ENCODE measurements at regions not wholly inside any gene's neighbourhood (a gene's known extent, or its start where the extent isn't known, plus 50 kb on each side); places are given as distances from the start of the nearest gene placed in this dataset.

GRCh38 chr18:67080601-67081000 is 435.9 kb downstream of the DSEL start:
- Histone ChIP-seq H3K27me3 (no peaks in the 10 kb centered on the region), H3K27ac (no peak overlapping the region), H3K4me3 (no peak overlapping the region), H3K9me3 (no peaks in the 10 kb centered on the region), H3K4me1 (no peaks in the 10 kb centered on the region), H3K36me3 (no peaks in the 10 kb centered on the region)
- TF ChIP-seq POLR2A (IDR thresholded peaks at IDR 0.05): no peak
- DNase-seq (no peak), ATAC-seq (ENCODE audit: low FRiP score in 2 of 2) (no peak)
- WGBS, 2 donors: 77 to 78% methylated on average over 5 of the region's 5 CpGs

GRCh38 chr18:67074309-67074708 is 442.2 kb downstream of the DSEL start:
- no peaks in the 10 kb centered on the region for H3K4me1 ChIP-seq
- no peak overlapping the region for H3K27ac ChIP-seq
- TF ChIP-seq EP300 (IDR thresholded peaks at IDR 0.05) (no peak), POLR2A (IDR thresholded peaks at IDR 0.05) (no peak), CTCF (IDR thresholded peaks at IDR 0.05) (no peak)
- H3K27me3 ChIP-seq: no peaks in the 10 kb centered on the region
- H3K4me3 ChIP-seq: no peak overlapping the region
- no peaks in the 10 kb centered on the region for H3K36me3 ChIP-seq
- DNase-seq: no peak
- 45 to 70% methylated on average over 4 of the region's 4 CpGs for WGBS, 2 donors
- no peak for ATAC-seq (ENCODE audit: low FRiP score in 2 of 2)
- H3K9me3 ChIP-seq: no peaks in the 10 kb centered on the region

DNA sequence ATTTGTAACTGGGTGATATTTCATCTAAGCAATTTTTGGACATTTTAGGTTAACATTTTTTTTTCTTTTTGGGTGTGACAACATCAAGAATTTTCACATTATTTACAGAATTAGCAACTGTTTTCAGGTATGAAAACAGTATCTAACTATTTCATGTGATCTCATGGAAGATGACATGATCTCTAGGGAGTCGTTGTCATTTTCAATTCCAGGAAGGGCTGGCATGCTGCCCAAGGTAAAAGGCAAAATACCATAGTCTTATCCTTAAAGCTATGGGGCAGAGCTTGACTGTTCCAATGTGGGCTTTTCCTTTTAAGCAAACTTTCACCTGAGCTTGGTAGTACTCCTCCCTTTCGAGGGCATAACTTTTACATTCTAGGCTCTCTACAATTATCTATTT is 443.7 kb downstream of the DSEL start:
- no peaks in the 10 kb centered on the region for H3K36me3 ChIP-seq
- H3K27ac ChIP-seq: no peak overlapping the region
- DNase-seq: no peak
- no peak for TF ChIP-seq CTCF (IDR thresholded peaks at IDR 0.05)
- no peak for TF ChIP-seq EP300 (IDR thresholded peaks at IDR 0.05)
- no peak for TF ChIP-seq POLR2AphosphoS5 (IDR thresholded peaks at IDR 0.05)
- TF ChIP-seq POLR2A (IDR thresholded peaks at IDR 0.05): no peak
- no peaks in the 10 kb centered on the region for H3K9me3 ChIP-seq
- no peak overlapping the region for H3K4me3 ChIP-seq
- no peak for ATAC-seq (ENCODE audit: low FRiP score in 2 of 2)
- H3K4me1 ChIP-seq: no peaks in the 10 kb centered on the region
- 44 to 56% methylated on average over 2 of the region's 2 CpGs for WGBS, 2 donors
- H3K27me3 ChIP-seq: no peaks in the 10 kb centered on the region

GRCh38 chr18:67068608-67069007 is 447.9 kb downstream of the DSEL start:
- TF ChIP-seq EP300 (IDR thresholded peaks at IDR 0.05) (no peak), POLR2AphosphoS5 (IDR thresholded peaks at IDR 0.05) (no peak), CTCF (IDR thresholded peaks at IDR 0.05) (no peak), POLR2A (IDR thresholded peaks at IDR 0.05) (no peak)
- WGBS, 2 donors: 48 to 68% methylated on average over 2 of the region's 2 CpGs
- Histone ChIP-seq H3K27ac (no peak overlapping the region), H3K4me1 (no peaks in the 10 kb centered on the region), H3K27me3 (no peaks in the 10 kb centered on the region), H3K4me3 (no peak overlapping the region), H3K9me3 (no peaks in the 10 kb centered on the region), H3K36me3 (no peaks in the 10 kb centered on the region)
- ATAC-seq (ENCODE audit: low FRiP score in 2 of 2) (no peak), DNase-seq (no peak)

- no peak for TF ChIP-seq CTCF (IDR thresholded peaks at IDR 0.05)
- no peak for TF ChIP-seq POLR2A (IDR thresholded peaks at IDR 0.05)
- no peak for TF ChIP-seq POLR2AphosphoS5 (IDR thresholded peaks at IDR 0.05)
- TF ChIP-seq EP300 (IDR thresholded peaks at IDR 0.05): no peak
- 82 to 86% methylated on average over 6 of the region's 6 CpGs for WGBS, 2 donors
- Histone ChIP-seq H3K27ac (no peak overlapping the region), H3K36me3 (no peaks in the 10 kb centered on the region), H3K27me3 (no peaks in the 10 kb centered on the region), H3K4me3 (no peak overlapping the region), H3K4me1 (no peaks in the 10 kb centered on the region), H3K9me3 (no peaks in the 10 kb centered on the region)
- no peak for DNase-seq
- ATAC-seq (ENCODE audit: low FRiP score in 2 of 2): no peak
Measured at GRCh38 chr18:67047334-67047733, 443.4 kb upstream of the CDH19 start.
